Medulla oblongata (tissue), 1 donor: ENCODE measurements at regions not wholly inside any gene's neighbourhood (a gene's known extent, or its start where the extent isn't known, plus 50 kb on each side); places are given as distances from the start of the nearest gene placed in this dataset.
"Not testable (repeated sequence)": the region's sequence is repeated elsewhere in the genome, so short reads cannot be mapped to it uniquely, and the experiment has no call there.

ENCODE experiments used
- DNase-seq: peaks from one replicate; pipeline ENCODE4 v3.0.0-alpha.2; 2015; ENCODE audit errors: extremely low spot score

GRCh38 chr12:19625551-19625950 is 186.3 kb downstream of the AEBP2 start:
- not testable (repeated sequence) for DNase-seq

GRCh38 chr12:19627719-19628118 is 188.4 kb downstream of the AEBP2 start:
- no peak for DNase-seq

GRCh38 chr12:19630536-19630935 is 191.2 kb downstream of the AEBP2 start:
- DNase-seq = no peak

GRCh38 chr12:19633194-19633593 is 193.9 kb downstream of the AEBP2 start:
- DNase-seq = no peak

GRCh38 chr12:19633641-19634040 is 194.3 kb downstream of the AEBP2 start:
- DNase-seq = no peak

GRCh38 chr12:19639781-19640415 is 200.6 kb downstream of the AEBP2 start:
- DNase-seq = no peak

- DNase-seq = no peak
Measured at GRCh38 chr12:19641235-19642080, 202.2 kb downstream of the AEBP2 start.

- DNase-seq = no peak
Measured at GRCh38 chr12:19642345-19642744, 203.1 kb downstream of the AEBP2 start.

GRCh38 chr12:19643635-19644034 is 204.3 kb downstream of the AEBP2 start:
- peak; percentile 56 for DNase-seq

- no peak for DNase-seq
Measured at GRCh38 chr12:19644571-19644970, 205.3 kb downstream of the AEBP2 start.

- no peak for DNase-seq
Measured at GRCh38 chr12:19645823-19646222, 206.5 kb downstream of the AEBP2 start.

- no peak for DNase-seq
Measured at GRCh38 chr12:19646599-19646998, 207.3 kb downstream of the AEBP2 start.

GRCh38 chr12:19647806-19648556 is 208.7 kb downstream of the AEBP2 start:
- DNase-seq = no peak

- no peak for DNase-seq
Measured at GRCh38 chr12:19648591-19648990, 209.3 kb downstream of the AEBP2 start.

- DNase-seq = no peak
Measured at GRCh38 chr12:19652386-19652785, 213.1 kb downstream of the AEBP2 start.

GRCh38 chr12:19654650-19655376 is 215.5 kb downstream of the AEBP2 start:
- no peak for DNase-seq

- no peak for DNase-seq
Measured at GRCh38 chr12:19657118-19657731, 217.9 kb downstream of the AEBP2 start.

GRCh38 chr12:19657732-19658130 is 218.4 kb downstream of the AEBP2 start:
- no peak for DNase-seq

- no peak for DNase-seq
Measured at GRCh38 chr12:19659086-19659485, 219.8 kb downstream of the AEBP2 start.

- no peak for DNase-seq
Measured at GRCh38 chr12:19659501-19659900, 220.2 kb downstream of the AEBP2 start.

GRCh38 chr12:19665121-19665900 is 226.0 kb downstream of the AEBP2 start:
- DNase-seq = peak; percentile 59
